Gastrocnemius medialis (tissue), 4 donors: ENCODE measurements at regions not wholly inside any gene's neighbourhood (a gene's known extent, or its start where the extent isn't known, plus 50 kb on each side); places are given as distances from the start of the nearest gene placed in this dataset.

Experiments used
- ATAC-seq, 2 donors: fragments of 150-250 bp; one replicate each; pipeline ENCODE4 v1.9.1; 2016
- DNase-seq, 2 donors: peaks; one replicate each; pipeline ENCODE4 v3.0.0-alpha.2; 2019
- H3K27ac ChIP-seq, 4 donors: fragments of 200-600 bp; sonication (generic); 1 replicate in 1 of 4; 2 replicates in 3 of 4; pipeline ENCODE4 v1.5.1; 2016 to 2018; ENCODE audit warnings: mild to moderate bottlenecking in 2 of 4, moderate library complexity in 1 of 4
- H3K27me3 ChIP-seq, 3 donors: fragments of 200-600 bp; sonication (generic) in 2 of 3; 1 replicate in 1 of 3; 2 replicates in 2 of 3; pipeline versions ENCODE4 v1.5.1 to v1.6.0; 2016 to 2019; ENCODE audit warnings: mild to moderate bottlenecking in 1 of 3, moderate library complexity in 1 of 3
- H3K36me3 ChIP-seq, 2 donors: fragments of 200-600 bp; sonication (generic) in 1 of 2; one replicate each; pipeline ENCODE4 v1.5.1; 2017 to 2018
- H3K4me1 ChIP-seq, 2 donors: fragments of 200-600 bp; sonication (generic) in 1 of 2; one replicate each; pipeline ENCODE4 v1.5.1; 2016 to 2017; ENCODE audit warnings: mild to moderate bottlenecking in 2 of 2
- H3K4me3 ChIP-seq, 4 donors: fragments of 200-600 bp; sonication (generic) in 3 of 4; 1 replicate in 1 of 4; 2 replicates in 3 of 4; pipeline ENCODE4 v1.5.1; 2016 to 2019; ENCODE audit warnings: mild to moderate bottlenecking in 2 of 4
- H3K9me3 ChIP-seq, 3 donors: fragments of 200-600 bp; sonication (generic) in 2 of 3; 1 replicate in 1 of 3; 2 replicates in 2 of 3; pipeline ENCODE4 v1.5.1; 2016 to 2019
- POLR2A ChIP-seq, 2 donors: fragments of 450-650 bp; IDR thresholded peaks; one replicate each; pipeline ENCODE4 v1.6.1; 2017; ENCODE audit warnings: antibody characterized with exemption in 2 of 2, mild to moderate bottlenecking in 2 of 2, moderate library complexity in 2 of 2
- in situ Hi-C, 4 donors: fragments of 200-750 bp; cut with MboI; loops; one replicate each; pipeline versions ENCODE4 v1.15.0 to v1.8.0; 2017; ENCODE audit warnings: low sequenced_read_pairs in 4 of 4
- intact Hi-C: fragments of 100-400 bp; cut with DNase I; formaldehyde crosslinking; loops from one replicate; pipeline ENCODE4 v1.15.1; 2023; ENCODE audit warnings: low total_unique reads
- TF ChIP-seq, protein P1 (sequence below), 5 experiments: fragments of 450-650 bp in 3 of 5; fragments of 200-600 bp in 2 of 5; sonication (generic) in 2 of 5; IDR thresholded peaks in 4 of 5; conservative IDR thresholded peaks in 1 of 5; 1 replicate in 4 of 5; 2 replicates in 1 of 5; pipeline ENCODE4 v1.5.1; 2016 to 2019; ENCODE audit warnings: antibody characterized with exemption in 5 of 5, mild to moderate bottlenecking in 3 of 5, moderate library complexity in 3 of 5

GRCh38 chr15:62492900-62493299 is 327.8 kb upstream of the C2CD4B start:
- no peaks in the 10 kb centered on the region for H3K36me3 ChIP-seq
- in situ Hi-C loops (no loop called here), intact Hi-C loops (no loop called here)
- H3K27me3 ChIP-seq, result no peaks in the 10 kb centered on the region
- peaks cover 12 to 28% of the 10 kb centered on the region in 2 donors for H3K4me1 ChIP-seq
- H3K27ac ChIP-seq, result peak overlapping the region in 1 of 4 donors; percentile 28
- TF ChIP-seq, protein P1, sequence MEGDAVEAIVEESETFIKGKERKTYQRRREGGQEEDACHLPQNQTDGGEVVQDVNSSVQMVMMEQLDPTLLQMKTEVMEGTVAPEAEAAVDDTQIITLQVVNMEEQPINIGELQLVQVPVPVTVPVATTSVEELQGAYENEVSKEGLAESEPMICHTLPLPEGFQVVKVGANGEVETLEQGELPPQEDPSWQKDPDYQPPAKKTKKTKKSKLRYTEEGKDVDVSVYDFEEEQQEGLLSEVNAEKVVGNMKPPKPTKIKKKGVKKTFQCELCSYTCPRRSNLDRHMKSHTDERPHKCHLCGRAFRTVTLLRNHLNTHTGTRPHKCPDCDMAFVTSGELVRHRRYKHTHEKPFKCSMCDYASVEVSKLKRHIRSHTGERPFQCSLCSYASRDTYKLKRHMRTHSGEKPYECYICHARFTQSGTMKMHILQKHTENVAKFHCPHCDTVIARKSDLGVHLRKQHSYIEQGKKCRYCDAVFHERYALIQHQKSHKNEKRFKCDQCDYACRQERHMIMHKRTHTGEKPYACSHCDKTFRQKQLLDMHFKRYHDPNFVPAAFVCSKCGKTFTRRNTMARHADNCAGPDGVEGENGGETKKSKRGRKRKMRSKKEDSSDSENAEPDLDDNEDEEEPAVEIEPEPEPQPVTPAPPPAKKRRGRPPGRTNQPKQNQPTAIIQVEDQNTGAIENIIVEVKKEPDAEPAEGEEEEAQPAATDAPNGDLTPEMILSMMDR (IDR thresholded peaks at IDR 0.05 in 4 of 5, conservative IDR thresholded peaks at IDR 0.05 in 1 of 5), result no peak
- TF ChIP-seq POLR2A (IDR thresholded peaks at IDR 0.05), result no peak
- DNase-seq (no peak), ATAC-seq (peak in 1 of 2 donors; percentile 30)
- no peak overlapping the region for H3K4me3 ChIP-seq
- H3K9me3 ChIP-seq, result no peaks in the 10 kb centered on the region

DNA sequence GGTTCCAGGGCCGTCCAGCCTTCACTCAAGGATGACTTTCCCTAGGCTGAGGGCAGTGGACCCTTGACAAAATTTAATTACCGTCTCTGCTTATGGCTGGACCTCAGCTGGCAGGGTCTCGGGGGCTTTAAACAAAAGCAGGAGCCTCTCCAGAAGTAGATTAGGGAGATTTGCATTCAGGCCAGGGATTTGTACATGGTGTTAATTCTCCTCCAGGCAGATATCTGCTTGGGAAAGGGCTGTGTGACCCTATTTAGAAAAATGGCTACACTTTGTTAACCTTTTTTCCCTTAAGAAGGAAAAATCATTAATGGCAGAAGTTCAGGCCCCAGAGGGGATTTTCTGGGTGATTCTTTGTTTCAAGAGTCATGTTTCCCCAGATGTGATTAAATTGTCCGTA is 329.1 kb upstream of the C2CD4B start:
- H3K4me1 ChIP-seq, result peaks cover 12 to 29% of the 10 kb centered on the region in 2 donors
- intact Hi-C loops, result no loop called here
- no peak for ATAC-seq

GRCh38 chr15:62495670-62496614 is 330.9 kb upstream of the C2CD4B start:
- H3K27me3 ChIP-seq, result no peaks in the 10 kb centered on the region
- H3K9me3 ChIP-seq, result no peaks in the 10 kb centered on the region
- peak; percentile 64 to 76 for ATAC-seq
- peaks cover 12 to 31% of the 10 kb centered on the region in 2 donors for H3K4me1 ChIP-seq
- TF ChIP-seq, protein P1 (IDR thresholded peaks at IDR 0.05 in 4 of 5, conservative IDR thresholded peaks at IDR 0.05 in 1 of 5), result no peak
- TF ChIP-seq POLR2A (IDR thresholded peaks at IDR 0.05), result no peak
- H3K27ac ChIP-seq, result peak overlapping the region in 2 of 4 donors; percentile 11 to 24
- peak in 1 of 2 donors; percentile 40 for DNase-seq
- no peak overlapping the region for H3K4me3 ChIP-seq
- intact Hi-C loops (no loop called here), in situ Hi-C loops (no loop called here)
- H3K36me3 ChIP-seq, result no peaks in the 10 kb centered on the region

More for the DNA sequence above, 329.1 kb upstream of the C2CD4B start:
- DNase-seq, result no peak
- H3K9me3 ChIP-seq, result no peaks in the 10 kb centered on the region
- TF ChIP-seq, protein P1 (IDR thresholded peaks at IDR 0.05 in 4 of 5, conservative IDR thresholded peaks at IDR 0.05 in 1 of 5), result no peak
- TF ChIP-seq POLR2A (IDR thresholded peaks at IDR 0.05), result no peak
- H3K4me3 ChIP-seq, result no peak overlapping the region
- H3K27ac ChIP-seq, result no peak overlapping the region
- no peaks in the 10 kb centered on the region for H3K36me3 ChIP-seq
- no peaks in the 10 kb centered on the region for H3K27me3 ChIP-seq
- in situ Hi-C loops, result no loop called here

DNA sequence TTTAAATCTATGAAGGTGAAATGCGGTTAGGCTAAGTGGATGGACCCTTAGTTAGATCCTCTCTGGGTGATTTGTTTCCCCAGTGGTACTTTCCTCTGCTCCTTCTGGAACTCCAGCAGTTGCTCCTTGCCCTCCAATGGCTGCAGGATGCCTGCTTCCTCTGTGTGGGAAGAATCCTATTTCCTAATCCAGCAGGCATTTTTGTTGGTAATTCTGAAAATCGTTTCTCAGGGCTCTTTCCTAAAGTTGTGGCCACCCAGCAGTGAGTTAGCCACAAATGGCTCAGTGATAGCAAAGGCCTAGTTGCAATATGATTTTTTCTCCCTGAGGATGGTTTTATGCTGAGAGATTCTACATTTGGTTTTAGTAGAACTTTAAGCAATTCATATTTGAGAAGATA is 332.3 kb upstream of the C2CD4B start:
- DNase-seq (no peak), ATAC-seq (no peak)
- Histone ChIP-seq H3K27me3 (no peaks in the 10 kb centered on the region), H3K9me3 (no peaks in the 10 kb centered on the region), H3K36me3 (no peaks in the 10 kb centered on the region), H3K4me3 (no peak overlapping the region), H3K27ac (no peak overlapping the region), H3K4me1 (peaks cover 12 to 31% of the 10 kb centered on the region in 2 donors)
- in situ Hi-C loops (no loop called here), intact Hi-C loops (no loop called here)
- TF ChIP-seq, protein P1 (IDR thresholded peaks at IDR 0.05 in 4 of 5, conservative IDR thresholded peaks at IDR 0.05 in 1 of 5), result no peak
